ENCODE measurements at regions not wholly inside any gene's neighbourhood (a gene's known extent, or its start where the extent isn't known, plus 50 kb on each side); places are given as distances from the start of the nearest gene placed in this dataset.

- TF ChIP-seq CTCF (IDR thresholded peaks at IDR 0.05) (no peak), EP300 (IDR thresholded peaks at IDR 0.05) (no peak), POLR2AphosphoS5 (IDR thresholded peaks at IDR 0.05) (no peak), POLR2A (IDR thresholded peaks at IDR 0.05; ENCODE audit: low read depth) (no peak)
- Histone ChIP-seq H3K27me3 (no peaks in the 10 kb centered on the region), H3K4me3 (no peak overlapping the region), H3K4me1 (no peaks in the 10 kb centered on the region), H3K9me3 (no peaks in the 10 kb centered on the region), H3K36me3 (no peaks in the 10 kb centered on the region), H3K27ac (replicated peaks in 1 of 4) (no peak overlapping the region)
- 97% methylated on average over 1 of the region's 1 CpG for whole genome bisulfite sequencing
- no peak for DNase-seq (ENCODE audit: extremely low spot score)
- intact Hi-C loops (cut with DNase I): no loop called here
Observed at GRCh38 chr9:118108971-118109370, 404.8 kb downstream of the TLR4 start.

- H3K9me3 ChIP-seq: no peaks in the 10 kb centered on the region
- H3K4me3 ChIP-seq: no peak overlapping the region
- no peak for DNase-seq (ENCODE audit: extremely low spot score)
- H3K27ac ChIP-seq (replicated peaks in 1 of 4): no peak overlapping the region
- H3K4me1 ChIP-seq: no peaks in the 10 kb centered on the region
- 71% methylated on average over 3 of the region's 3 CpGs for WGBS
- no peaks in the 10 kb centered on the region for H3K36me3 ChIP-seq
- intact Hi-C loops (cut with DNase I): no loop called here
- TF ChIP-seq POLR2A (IDR thresholded peaks at IDR 0.05; ENCODE audit: low read depth) (no peak), POLR2AphosphoS5 (IDR thresholded peaks at IDR 0.05) (no peak), EP300 (IDR thresholded peaks at IDR 0.05) (no peak), CTCF (IDR thresholded peaks at IDR 0.05) (no peak)
- no peaks in the 10 kb centered on the region for H3K27me3 ChIP-seq
Observed at GRCh38 chr9:118109542-118109941, 405.3 kb downstream of the TLR4 start.

GRCh38 chr9:118121361-118121760 is 417.2 kb downstream of the TLR4 start:
- TF ChIP-seq POLR2AphosphoS5 (IDR thresholded peaks at IDR 0.05) (no peak), CTCF (IDR thresholded peaks at IDR 0.05) (no peak), EP300 (IDR thresholded peaks at IDR 0.05) (no peak), POLR2A (IDR thresholded peaks at IDR 0.05; ENCODE audit: low read depth) (no peak)
- DNase-seq (ENCODE audit: extremely low spot score): no peak
- intact Hi-C loops (cut with DNase I): no loop called here

GRCh38 chr9:118128313-118128712 is 424.1 kb downstream of the TLR4 start:
- H3K4me3 ChIP-seq: no peak overlapping the region
- no peak for DNase-seq (ENCODE audit: extremely low spot score)
- peaks cover 0 to 8% (median 0%) of the 10 kb centered on the region in 4 donors for H3K9me3 ChIP-seq
- no peak for TF ChIP-seq POLR2AphosphoS5 (IDR thresholded peaks at IDR 0.05)
- no peak for TF ChIP-seq EP300 (IDR thresholded peaks at IDR 0.05)
- no peak for TF ChIP-seq CTCF (IDR thresholded peaks at IDR 0.05)
- TF ChIP-seq POLR2A (IDR thresholded peaks at IDR 0.05; ENCODE audit: low read depth): no peak
- 86% methylated on average over 1 of the region's 2 CpGs for WGBS
- H3K27ac ChIP-seq (replicated peaks in 1 of 4): no peak overlapping the region
- no peaks in the 10 kb centered on the region for H3K27me3 ChIP-seq
- no peaks in the 10 kb centered on the region for H3K36me3 ChIP-seq
- no peaks in the 10 kb centered on the region for H3K4me1 ChIP-seq
- intact Hi-C loops (cut with DNase I): no loop called here

More at GRCh38 chr9:118121361-118121760, 417.2 kb downstream of the TLR4 start:
- Histone ChIP-seq H3K4me3 (no peak overlapping the region), H3K36me3 (no peaks in the 10 kb centered on the region), H3K4me1 (no peaks in the 10 kb centered on the region), H3K27ac (replicated peaks in 1 of 4) (no peak overlapping the region), H3K9me3 (no peaks in the 10 kb centered on the region), H3K27me3 (no peaks in the 10 kb centered on the region)
- WGBS: 72% methylated on average over 2 of the region's 2 CpGs

GRCh38 chr9:118129541-118129940 is 425.3 kb downstream of the TLR4 start:
- intact Hi-C loops (cut with DNase I): no loop called here
- WGBS: 87% methylated on average over 3 of the region's 3 CpGs
- no peak overlapping the region for H3K27ac ChIP-seq (replicated peaks in 1 of 4)
- H3K9me3 ChIP-seq: peaks cover 0 to 8% (median 0%) of the 10 kb centered on the region in 4 donors
- no peaks in the 10 kb centered on the region for H3K27me3 ChIP-seq
- no peak for TF ChIP-seq EP300 (IDR thresholded peaks at IDR 0.05)
- TF ChIP-seq CTCF (IDR thresholded peaks at IDR 0.05): no peak
- TF ChIP-seq POLR2AphosphoS5 (IDR thresholded peaks at IDR 0.05): no peak
- no peak for TF ChIP-seq POLR2A (IDR thresholded peaks at IDR 0.05; ENCODE audit: low read depth)
- H3K36me3 ChIP-seq: no peaks in the 10 kb centered on the region
- H3K4me3 ChIP-seq: no peak overlapping the region
- DNase-seq (ENCODE audit: extremely low spot score): no peak
- no peaks in the 10 kb centered on the region for H3K4me1 ChIP-seq

All from esophagus muscularis mucosa (tissue), 4 donors.